ENCODE measurements at regions not wholly inside any gene's neighbourhood (a gene's known extent, or its start where the extent isn't known, plus 50 kb on each side); places are given as distances from the start of the nearest gene placed in this dataset.

- H3K4me1 ChIP-seq (ENCODE audit: control insufficient read depth, insufficient read depth, low read length): peaks cover 5% of the 10 kb centered on the region; the same call in 1 of the 2 replicates
- ChIA-PET CTCF (interaction anchor here (1.7 kb wide), 1 partner anchor 9 kb away, joined by 6 read pairs; no protein-coding TSS in a partner anchor), POLR2A (interaction anchor here (0.6 kb wide), 1 partner anchor 32 kb away, joined by 3 read pairs; no protein-coding TSS in a partner anchor)
- no peak for TF ChIP-seq ZNF394 (tag by site-specific recombination; IDR thresholded peaks at IDR 0.05; ENCODE audit: borderline replicate concordance)
- TF ChIP-seq FEZF1 (tag by site-specific recombination; IDR thresholded peaks at IDR 0.05): no peak
- TF ChIP-seq, protein P1, sequence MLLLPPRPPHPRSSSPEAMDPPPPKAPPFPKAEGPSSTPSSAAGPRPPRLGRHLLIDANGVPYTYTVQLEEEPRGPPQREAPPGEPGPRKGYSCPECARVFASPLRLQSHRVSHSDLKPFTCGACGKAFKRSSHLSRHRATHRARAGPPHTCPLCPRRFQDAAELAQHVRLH (tag by site-specific recombination; IDR thresholded peaks at IDR 0.05): no peak
- no peak overlapping the region for H3K4me3 ChIP-seq (ENCODE audit: low read depth, low read length)
- no peak overlapping the region for H3K27ac ChIP-seq (ENCODE audit: extremely low read depth, low read depth, low read length)
- no peaks in the 10 kb centered on the region for H3K36me3 ChIP-seq (ENCODE audit: control insufficient read depth in 2 of 2, insufficient read depth in 1 of 2, low read length in 2 of 2)
- H3K9me3 ChIP-seq (ENCODE audit: control insufficient read depth, insufficient read depth, low read depth, low read length): no peaks in the 10 kb centered on the region
Observed at GRCh38 chr9:3018691-3019230, 174.9 kb upstream of the PUM3 start.

- no peak overlapping the region for H3K4me3 ChIP-seq (ENCODE audit: low read depth, low read length)
- no peak overlapping the region for H3K27ac ChIP-seq (ENCODE audit: extremely low read depth, low read depth, low read length)
- POLR2A ChIA-PET: interaction anchor here (0.6 kb wide), 1 partner anchor 32 kb away, joined by 3 read pairs; no protein-coding TSS in a partner anchor
- no peaks in the 10 kb centered on the region for H3K9me3 ChIP-seq (ENCODE audit: control insufficient read depth, insufficient read depth, low read depth, low read length)
- CTCF ChIA-PET: interaction anchor here (1.7 kb wide), 1 partner anchor 10 kb away, joined by 6 read pairs; no protein-coding TSS in a partner anchor
- no peaks in the 10 kb centered on the region for H3K36me3 ChIP-seq (ENCODE audit: control insufficient read depth in 2 of 2, insufficient read depth in 1 of 2, low read length in 2 of 2)
- TF ChIP-seq ZNF777 (tag by site-specific recombination; IDR thresholded peaks at IDR 0.05; ENCODE audit: borderline replicate concordance) (no peak), ZNF707 (tag by site-specific recombination; IDR thresholded peaks at IDR 0.05) (no peak), ZNF133 (tag by site-specific recombination; IDR thresholded peaks at IDR 0.05) (no peak), SP2 (tag by site-specific recombination; IDR thresholded peaks at IDR 0.05) (no peak), MYNN (tag by site-specific recombination; IDR thresholded peaks at IDR 0.05; ENCODE audit: borderline replicate concordance) (no peak), ZNF692 (tag by site-specific recombination; IDR thresholded peaks at IDR 0.05) (no peak)
- peaks cover 5% of the 10 kb centered on the region; the same call in 1 of the 2 replicates for H3K4me1 ChIP-seq (ENCODE audit: control insufficient read depth, insufficient read depth, low read length)
Observed at GRCh38 chr9:3018071-3018470, 174.2 kb upstream of the PUM3 start.

GRCh38 chr9:3014178-3014577, 170.3 kb upstream of the PUM3 start:
- H3K4me1 ChIP-seq (ENCODE audit: control insufficient read depth, insufficient read depth, low read length): peaks cover 5% of the 10 kb centered on the region; the same call in 1 of the 2 replicates

More at GRCh38 chr9:3014178-3014577, 170.3 kb upstream of the PUM3 start:
- Histone ChIP-seq H3K4me3 (ENCODE audit: low read depth, low read length) (no peak overlapping the region), H3K27ac (ENCODE audit: extremely low read depth, low read depth, low read length) (no peak overlapping the region), H3K9me3 (ENCODE audit: control insufficient read depth, insufficient read depth, low read depth, low read length) (no peaks in the 10 kb centered on the region), H3K36me3 (ENCODE audit: control insufficient read depth in 2 of 2, insufficient read depth in 1 of 2, low read length in 2 of 2) (no peaks in the 10 kb centered on the region)
- CTCF ChIA-PET: no interaction called here
- TF ChIP-seq GLI2 (tag by site-specific recombination; IDR thresholded peaks at IDR 0.05; ENCODE audit: borderline replicate concordance, low read depth): no peak
- TF ChIP-seq ZNF146 (tag by site-specific recombination; IDR thresholded peaks at IDR 0.05): no peak
- TF ChIP-seq, protein P2, sequence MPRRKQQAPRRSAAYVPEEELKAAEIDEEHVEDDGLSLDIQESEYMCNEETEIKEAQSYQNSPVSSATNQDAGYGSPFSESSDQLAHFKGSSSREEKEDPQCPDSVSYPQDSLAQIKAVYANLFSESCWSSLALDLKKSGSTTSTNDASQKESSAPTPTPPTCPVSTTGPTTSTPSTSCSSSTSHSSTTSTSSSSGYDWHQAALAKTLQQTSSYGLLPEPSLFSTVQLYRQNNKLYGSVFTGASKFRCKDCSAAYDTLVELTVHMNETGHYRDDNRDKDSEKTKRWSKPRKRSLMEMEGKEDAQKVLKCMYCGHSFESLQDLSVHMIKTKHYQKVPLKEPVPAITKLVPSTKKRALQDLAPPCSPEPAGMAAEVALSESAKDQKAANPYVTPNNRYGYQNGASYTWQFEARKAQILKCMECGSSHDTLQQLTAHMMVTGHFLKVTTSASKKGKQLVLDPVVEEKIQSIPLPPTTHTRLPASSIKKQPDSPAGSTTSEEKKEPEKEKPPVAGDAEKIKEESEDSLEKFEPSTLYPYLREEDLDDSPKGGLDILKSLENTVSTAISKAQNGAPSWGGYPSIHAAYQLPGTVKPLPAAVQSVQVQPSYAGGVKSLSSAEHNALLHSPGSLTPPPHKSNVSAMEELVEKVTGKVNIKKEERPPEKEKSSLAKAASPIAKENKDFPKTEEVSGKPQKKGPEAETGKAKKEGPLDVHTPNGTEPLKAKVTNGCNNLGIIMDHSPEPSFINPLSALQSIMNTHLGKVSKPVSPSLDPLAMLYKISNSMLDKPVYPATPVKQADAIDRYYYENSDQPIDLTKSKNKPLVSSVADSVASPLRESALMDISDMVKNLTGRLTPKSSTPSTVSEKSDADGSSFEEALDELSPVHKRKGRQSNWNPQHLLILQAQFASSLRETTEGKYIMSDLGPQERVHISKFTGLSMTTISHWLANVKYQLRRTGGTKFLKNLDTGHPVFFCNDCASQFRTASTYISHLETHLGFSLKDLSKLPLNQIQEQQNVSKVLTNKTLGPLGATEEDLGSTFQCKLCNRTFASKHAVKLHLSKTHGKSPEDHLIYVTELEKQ (tag by site-specific recombination; IDR thresholded peaks at IDR 0.05; ENCODE audit: borderline replicate concordance): no peak
- POLR2A ChIA-PET: no interaction called here

Measured in HEK293 (cell line).